NOMO-1 treated with DMSO at 0.1 percent for 48 hours (cell line): ENCODE measurements at regions not wholly inside any gene's neighbourhood (a gene's known extent, or its start where the extent isn't known, plus 50 kb on each side); places are given as distances from the start of the nearest gene placed in this dataset.
"Not testable (repeated sequence)": the region's sequence is repeated elsewhere in the genome, so short reads cannot be mapped to it uniquely, and the experiment has no call there.

Experiments
- DNase-seq: peaks from one replicate; lab custom pipeline; 2025; ENCODE audit not compliant: unreplicated experiment; lab: John Stamatoyannopoulos, UW

DNA sequence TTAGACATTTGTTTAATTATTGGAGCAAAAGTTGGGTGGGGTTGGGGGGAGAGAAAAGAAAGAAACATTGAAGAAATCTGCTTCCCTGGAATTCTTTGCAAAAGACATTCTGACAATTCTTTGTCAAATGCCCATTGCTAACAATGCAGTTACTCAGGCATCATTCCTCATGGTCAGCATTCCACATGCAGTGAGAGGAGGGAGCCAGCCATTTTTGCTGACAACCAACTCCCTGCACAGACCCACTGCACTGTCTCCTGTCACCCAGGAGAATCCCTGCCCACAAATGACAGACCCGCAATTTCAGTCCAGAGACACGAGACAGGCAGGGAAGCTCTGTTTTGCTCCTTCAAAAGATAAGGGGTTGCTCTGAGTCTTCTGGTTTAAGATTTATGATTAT lies 985.1 kb upstream of the SLIT2 start:
- DNase-seq: no peak

DNA sequence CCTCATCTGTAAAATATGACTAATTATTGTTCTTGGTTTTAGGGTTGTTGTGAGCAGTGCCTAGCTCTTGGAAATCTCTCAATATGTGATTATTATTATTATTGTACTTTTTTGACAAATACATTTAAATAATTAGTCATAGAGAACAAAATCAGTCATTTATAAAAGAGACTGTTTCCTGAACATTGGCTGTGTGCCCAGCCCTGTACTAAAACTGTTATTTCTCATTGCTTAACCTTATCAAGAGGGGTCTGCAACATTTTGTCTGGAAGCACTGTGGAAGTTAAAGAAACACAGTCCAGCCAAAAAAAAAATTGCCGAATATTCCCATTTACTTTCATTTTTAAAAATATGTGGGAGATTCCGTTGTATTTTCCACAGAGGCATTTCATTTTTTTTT lies 989.2 kb upstream of the SLIT2 start:
- no peak for DNase-seq

DNA sequence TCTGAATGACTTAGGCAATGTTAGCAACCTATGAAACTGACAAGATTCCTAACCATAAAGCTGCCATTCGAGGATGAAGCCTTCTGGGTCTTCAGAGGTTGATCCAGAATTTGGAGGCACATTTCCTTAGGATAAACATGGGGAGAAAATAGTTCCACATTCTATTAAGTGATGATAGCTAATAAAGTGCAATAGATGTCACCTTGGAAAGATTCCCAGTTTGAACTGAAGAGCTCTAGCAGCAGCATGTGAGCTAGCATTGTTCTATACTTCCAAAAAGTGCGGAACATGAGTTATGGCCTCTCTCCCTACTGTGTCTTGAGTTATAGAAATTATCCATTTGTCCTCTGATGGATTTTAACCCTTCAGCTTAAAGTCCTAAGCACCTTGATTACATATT lies 991.4 kb upstream of the SLIT2 start:
- no peak for DNase-seq

DNA sequence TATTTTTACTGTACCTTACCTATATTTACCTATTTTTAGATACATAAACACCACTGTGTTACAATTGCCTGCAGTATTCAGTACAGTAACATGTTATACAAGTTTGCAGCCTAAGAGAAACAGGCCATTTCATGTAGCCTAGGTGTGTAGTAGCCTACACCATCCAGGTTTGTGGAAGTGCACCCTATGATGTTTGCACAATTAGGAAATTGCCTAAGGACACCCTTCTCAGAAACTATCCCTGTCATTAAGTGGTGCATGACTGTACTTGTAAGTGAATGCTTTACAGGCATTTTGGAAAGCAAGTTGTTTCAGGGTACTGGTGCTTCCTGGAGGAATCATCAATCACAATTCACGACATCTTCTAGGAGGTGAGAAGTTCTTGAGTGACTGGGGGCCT lies 991.8 kb upstream of the SLIT2 start:
- DNase-seq: no peak

DNA sequence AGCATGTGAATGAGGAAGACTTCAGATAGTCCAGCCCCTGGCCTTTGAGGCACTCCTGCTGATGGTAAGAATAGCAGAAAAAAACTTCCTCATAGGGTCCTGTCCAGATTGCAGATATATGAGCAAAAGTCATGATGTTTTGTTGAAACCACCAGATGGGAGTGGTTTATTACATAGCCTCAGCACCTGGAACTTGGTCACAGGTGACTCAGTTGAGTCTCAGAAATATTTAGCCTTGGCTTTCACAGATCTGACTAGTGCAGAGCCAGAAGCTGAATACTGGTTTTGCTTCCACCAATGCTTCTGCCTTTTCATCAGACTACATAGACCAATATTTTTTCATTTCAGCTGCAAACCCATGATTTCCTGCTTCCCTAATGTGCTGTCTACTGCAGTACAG lies 994.9 kb upstream of the SLIT2 start:
- DNase-seq: no peak

DNA sequence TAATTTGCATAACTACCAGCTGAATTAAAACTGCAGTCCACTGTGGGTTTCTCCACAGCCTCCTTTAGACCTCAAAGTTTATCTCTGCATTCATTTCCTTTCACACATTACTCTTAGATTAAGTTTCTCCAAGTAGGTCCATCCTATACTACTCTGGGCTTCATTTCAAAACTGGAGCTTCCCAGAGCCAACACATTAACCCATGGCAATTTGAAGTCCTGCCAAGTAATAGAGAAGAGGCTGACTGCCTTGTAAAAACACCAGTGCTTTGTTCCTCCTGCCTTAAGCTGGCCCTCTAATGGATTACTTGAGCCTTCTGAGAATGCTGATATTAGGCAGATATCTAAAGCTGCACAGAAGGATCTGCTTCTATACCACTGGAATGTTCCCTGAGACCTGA lies 997.2 kb upstream of the SLIT2 start:
- DNase-seq: no peak

DNA sequence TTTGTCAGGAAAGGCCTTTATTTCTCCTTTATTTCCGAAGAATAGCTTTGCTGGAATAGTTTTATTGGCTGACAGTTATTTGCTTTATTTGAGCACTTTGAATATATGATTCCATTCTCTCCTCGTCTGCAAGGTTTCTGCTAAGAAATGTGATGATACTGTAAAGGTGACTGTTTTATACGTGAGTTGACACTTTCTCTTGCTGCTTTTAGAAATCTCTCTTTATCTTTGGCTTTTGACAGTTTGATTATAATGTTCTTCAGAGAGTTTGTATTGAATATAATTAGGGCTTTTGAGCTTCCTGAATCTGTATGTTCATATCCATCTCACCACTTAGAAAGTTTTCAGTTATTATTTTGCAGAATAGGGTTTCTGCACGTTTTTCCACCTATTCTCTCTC lies 1003.7 kb upstream of the SLIT2 start:
- DNase-seq: no peak

DNA sequence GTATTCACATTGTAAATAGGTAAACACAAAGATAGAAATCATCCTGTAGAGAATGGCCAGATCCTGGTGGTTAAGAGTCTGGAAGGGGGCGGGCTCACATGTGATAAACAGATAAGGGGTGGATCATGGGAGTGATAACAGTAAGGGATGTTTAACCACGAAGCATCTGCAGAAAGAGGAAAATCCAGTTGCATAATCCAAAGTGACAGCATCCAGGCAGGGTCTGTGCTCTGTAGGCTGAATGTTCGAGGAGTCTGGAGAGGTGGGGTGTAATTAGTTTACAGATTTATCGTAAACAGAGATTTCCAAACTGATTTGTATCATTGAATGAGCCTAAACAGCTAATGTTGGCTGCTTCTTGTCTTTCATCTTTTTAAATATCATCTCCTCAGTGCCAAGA lies 1009.8 kb upstream of the SLIT2 start:
- DNase-seq: no peak

DNA sequence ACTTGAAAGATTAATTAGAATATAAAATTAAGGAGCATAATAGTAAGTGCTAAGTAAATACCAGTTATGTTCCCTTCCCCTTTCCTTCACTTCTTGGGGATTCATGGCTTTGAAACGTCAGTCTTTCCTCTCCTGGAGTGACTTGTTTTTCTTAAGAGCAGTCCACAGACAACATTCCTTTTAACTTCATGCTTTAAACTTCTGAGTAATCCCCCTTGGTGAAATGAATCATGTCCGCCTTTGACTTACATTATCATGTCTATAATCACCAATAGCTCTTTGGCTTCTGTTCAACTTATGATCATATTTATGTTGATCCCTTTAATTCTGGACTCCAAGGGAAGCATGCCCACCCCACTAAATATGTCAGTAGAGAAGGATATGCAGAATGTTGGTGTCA lies 1012.1 kb upstream of the SLIT2 start:
- no peak for DNase-seq

DNA sequence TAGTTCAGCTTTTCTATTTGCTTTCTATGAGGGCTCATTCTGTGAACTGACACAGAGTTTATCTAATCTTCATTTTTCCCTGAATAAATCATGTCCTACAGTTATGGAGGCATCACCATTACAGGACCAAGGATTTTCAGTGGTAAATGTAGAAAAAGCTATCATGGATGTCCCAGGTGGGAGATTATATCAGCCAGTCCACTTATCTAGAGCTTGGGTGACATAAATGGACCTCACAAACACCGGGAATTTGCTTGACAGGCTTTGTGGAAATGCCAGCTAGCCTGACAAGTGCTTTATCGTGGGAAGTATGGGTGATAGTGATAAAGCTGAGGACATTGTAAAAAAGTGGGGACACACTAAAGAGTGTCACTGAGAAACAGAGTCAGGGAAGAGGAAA lies 1015.2 kb upstream of the SLIT2 start:
- no peak for DNase-seq

DNA sequence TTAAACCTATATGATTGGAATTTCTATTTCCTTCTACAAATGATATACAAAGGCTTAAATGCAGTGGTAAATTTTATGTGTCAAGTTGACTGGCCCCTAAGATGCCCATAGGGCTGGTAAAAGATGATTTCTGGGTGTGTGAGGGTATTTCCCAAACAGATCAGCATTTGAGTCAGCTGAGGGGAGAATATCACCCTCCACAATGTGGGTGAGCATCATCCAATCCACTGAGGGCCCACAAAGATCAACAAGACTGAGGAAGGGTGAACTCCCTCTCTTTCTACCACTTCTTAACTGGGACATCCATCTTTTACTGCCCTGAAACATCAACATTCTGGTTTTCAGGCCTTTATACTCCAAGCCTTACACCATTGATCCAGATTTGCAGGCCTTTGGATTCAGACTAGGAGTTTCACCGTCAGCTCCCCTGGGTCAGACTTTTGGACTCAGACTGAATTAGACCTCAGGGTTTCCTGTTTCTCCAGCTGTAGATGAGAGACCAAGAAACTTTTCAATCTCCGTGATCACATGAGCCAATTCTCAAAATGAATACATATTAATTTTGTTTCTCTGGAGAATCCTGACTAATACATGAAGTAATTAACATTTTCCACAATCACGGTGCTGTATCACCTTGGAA lies 1020.7 kb upstream of the SLIT2 start:
- DNase-seq: no peak

DNA sequence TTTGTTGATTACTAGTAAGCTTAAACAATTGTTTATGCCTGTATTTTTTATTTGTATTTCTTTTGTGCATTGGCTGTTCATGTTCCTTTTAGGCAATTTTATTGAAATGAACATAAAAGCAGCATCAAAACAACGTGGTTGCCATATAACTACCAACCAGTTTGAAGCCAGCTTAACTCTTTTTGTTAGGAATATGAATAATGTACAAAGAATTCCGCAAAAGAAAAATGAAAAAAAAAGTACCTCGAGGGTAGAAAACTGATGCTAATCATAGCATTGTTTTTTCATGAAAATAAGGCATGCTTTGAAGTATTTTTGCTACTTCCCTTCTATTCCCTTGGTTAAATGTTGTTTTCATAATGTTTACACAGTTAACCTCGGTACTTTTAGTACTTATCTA lies 1024.0 kb upstream of the SLIT2 start:
- no peak for DNase-seq

DNA sequence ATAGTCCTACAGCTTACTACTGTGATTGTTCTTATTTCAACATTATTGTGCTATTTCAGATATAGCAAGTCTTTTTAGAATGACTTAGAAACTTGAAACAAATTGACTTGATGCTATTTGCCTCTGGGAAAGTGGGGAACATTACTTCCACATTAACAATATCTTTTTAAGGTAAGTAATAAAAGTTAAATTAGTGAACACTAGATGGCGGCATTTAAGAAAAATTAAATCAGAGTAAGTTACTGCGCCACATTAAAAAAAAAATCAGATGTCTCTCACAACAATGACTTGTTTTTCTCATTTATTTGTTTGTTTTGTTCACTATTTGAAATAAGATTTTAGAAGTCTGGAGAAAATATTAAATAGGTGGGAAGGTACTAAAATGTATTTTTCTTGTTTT lies 1026.9 kb upstream of the SLIT2 start:
- peak; percentile 33 for DNase-seq

DNA sequence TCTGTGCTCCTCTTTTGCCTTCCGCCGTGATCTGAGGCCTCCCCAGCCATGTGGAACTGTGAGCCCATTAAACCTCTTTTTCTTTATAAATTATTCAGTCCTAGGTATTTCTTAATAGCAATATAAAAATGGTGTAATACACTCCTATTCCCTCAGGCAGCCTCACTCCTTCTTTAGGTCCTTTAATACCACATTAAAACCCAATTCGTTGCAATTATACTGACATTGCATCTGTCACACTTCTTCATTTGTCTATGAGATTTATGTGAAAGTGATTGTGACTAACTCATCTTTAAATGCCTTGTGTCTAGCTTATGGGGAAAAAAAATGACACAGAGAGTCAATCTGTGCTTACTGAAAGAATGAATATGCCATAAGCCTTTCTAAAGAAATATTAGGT lies 1035.2 kb upstream of the SLIT2 start:
- DNase-seq: no peak

DNA sequence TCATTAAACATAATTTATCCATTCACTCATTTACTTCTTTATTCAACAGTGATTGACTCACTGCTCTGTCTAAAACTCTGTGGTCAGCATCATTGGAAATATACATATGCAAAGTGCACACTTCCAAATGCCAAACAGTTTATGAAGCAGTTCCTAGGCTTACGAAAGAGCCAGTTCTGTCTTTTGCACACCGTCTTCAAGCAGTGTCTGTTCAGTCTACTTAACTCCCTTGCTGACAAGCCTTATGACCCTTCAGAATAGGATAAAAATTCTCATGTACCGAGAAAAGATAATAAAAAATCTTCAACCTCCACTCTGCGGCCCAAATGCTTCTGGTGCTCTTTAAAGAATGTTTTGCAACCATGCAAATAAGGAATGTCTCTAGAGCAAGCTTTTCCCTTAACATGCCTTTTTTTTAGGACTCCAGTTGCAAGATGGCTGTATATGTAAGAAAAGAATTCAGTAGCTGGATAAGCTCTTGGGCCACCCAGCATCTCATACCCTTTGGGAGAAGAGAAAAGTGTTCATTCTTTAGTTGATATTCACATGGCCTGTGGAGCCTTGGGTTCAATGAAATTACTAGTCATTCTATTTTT lies 1037.0 kb upstream of the SLIT2 start:
- DNase-seq: no peak

DNA sequence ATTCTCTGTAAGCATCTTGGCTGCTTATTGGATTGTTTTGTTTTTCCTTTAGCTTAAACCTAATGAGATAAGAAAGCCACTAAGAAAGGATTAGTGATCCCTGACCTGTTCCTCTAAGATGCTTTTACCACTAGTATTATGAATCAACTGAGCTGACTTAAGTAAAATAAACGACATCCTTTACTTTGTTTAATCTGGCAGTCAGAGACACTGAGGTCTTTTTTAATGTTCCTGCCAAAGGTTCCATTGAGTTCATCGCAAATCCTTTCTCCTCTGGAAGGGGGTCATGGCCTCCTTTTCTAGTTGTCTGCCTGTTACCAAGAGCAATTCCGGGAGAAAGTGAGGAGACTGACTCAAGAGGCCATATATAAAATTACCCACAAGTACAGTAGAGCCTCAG lies 1038.3 kb upstream of the SLIT2 start:
- DNase-seq: no peak

DNA sequence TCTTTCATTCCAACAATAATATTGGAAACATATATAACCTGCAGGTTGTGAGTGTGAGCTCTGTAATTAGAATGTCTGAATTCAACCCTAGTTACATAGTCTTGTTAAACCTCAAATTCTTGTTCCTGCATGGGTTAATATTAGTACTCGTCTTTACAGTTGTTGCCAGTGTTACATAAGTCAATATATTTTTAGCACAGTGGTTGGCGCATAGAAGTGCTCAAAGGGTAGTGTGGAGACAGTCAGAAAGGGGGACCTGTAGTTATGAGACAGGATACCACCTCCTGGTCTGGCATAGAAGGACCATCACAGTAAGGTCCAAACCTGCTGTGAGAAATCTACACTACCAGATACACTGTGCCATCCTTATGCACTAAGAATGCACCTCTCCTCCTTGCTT lies 1045.9 kb upstream of the SLIT2 start:
- DNase-seq: no peak

DNA sequence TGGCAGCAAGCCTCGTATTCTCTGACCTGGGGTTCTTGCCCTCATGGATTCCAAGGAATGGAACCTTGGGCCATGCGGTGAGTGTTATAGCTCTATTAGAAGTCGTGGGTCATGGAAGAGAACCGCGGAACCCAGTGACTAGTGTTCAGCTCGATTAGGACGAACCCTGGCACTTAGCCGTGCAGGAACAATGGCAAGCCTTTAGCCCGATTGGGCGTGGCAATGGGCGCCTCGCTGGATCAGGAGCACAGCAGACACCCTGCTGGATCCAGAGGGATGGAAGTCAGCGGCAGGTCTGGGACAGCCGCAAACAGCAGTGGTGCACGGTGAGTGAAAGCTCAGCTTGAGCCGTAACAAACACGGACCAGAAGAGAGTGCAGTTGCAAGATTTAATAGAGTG lies 1053.9 kb upstream of the SLIT2 start:
- not testable (repeated sequence) for DNase-seq

DNA sequence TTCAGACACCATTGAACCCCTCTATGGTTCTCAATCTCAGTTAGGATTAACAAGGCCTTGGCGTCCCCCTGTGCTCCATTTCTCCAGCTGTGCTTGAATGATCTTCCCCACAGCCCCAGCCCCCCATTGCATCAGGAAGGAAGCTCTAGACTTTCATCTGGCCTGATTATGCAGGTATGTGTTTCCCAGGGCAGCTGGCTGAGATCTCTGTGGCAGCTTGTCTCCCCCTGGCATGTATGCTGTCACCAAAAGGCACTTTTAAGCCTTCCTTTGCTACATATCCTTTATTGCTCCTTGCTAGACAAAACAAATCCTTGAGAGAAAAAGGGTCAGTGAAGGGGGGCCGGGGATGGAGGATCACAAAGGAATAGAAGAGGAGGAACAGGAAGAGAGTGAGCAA lies 1056.0 kb upstream of the SLIT2 start:
- DNase-seq: no peak

DNA sequence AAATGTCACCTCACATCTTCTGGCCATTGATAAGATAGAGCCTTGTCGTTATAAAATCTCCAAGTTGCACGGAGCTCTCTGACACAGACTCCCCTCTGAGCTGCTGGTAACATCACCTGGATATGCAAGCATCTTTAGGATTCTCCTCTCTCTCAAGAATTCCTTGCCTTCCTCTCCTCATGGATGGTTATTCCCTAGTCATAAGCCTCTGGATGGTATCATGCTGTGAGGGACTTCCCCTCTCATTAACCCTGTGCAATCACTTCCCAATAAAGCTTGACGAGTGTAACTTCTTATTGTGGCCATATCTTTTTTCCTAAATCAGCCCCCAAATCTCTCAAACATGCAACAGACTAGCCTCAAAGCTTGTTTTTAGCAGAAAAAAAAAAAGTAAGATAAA lies 1057.0 kb upstream of the SLIT2 start:
- no peak for DNase-seq

DNA sequence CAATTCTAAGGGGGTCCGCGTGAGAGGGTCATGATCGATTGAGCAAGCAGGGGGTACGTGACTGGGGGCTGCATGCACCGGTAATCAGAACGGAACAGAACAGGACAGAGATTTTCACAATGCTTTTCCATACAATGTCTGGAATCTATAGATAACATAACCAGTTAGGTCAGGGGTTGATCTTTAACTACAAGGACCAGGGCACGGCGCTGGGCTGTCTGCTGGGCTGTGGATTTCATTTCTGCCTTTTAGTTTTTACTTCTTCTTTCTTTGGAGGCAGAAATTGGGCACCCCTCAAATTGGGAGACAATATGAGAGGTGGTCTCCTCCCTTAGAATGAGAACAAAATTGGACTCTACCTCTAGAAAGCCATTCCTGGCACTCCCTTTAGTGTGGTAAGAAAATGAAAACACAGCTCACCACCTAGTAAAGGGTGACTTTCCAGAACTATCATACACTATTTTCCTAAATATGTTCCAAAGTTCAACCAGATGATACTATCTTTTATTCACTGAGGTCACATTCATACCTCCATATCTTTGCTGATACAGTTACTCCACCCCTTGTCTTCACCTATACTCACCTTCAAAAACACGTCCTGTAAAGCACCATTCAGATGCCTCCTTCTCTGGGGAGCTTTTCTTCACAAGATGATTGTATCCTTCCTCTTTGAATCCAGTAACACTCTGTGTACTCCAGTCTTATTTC lies 1058.3 kb upstream of the SLIT2 start:
- DNase-seq: no peak

DNA sequence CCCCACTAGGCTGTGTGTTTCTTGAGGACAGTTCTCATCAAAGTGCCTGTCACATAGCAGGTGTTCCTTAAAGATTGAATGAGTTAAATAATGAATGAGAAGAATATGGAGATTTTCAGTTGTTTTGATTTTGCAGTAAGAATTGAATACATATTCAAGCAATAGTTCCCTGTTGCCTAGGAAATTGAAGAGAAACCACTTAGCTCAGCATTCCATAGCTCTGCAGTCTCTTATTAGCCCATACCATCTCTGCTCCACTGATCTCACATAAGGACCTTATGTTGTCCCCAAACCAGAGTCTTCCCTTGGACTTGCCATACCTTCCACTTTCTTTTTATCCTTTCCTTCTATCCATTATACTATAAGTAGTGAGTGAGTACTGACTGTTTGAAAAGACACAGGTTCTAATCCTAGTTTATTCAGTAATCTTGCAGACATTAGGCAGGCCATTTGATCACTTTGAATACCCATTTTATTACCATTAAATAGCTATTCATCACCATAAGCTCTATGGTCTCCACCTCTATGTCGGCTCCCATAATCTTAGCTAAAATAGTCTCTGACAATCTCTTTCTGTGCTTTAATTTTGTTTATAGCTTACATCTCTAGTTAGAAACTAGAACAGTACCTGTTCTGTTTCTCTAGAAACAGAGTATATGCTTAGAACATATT lies 1059.6 kb upstream of the SLIT2 start:
- no peak for DNase-seq
